SK-N-SH (cell line): ENCODE measurements at regions not wholly inside any gene's neighbourhood (a gene's known extent, or its start where the extent isn't known, plus 50 kb on each side); places are given as distances from the start of the nearest gene placed in this dataset.

Source experiments
- GABPA ChIP-seq: IDR thresholded peaks from 2 replicates; pipeline ENCODE4 v1.4.0; 2012; ENCODE audit warnings: low read depth, mild to moderate bottlenecking
- POLR2AphosphoS5 ChIP-seq: IDR thresholded peaks from 2 replicates; pipeline ENCODE4 v1.6.1; 2012; ENCODE audit warnings: low read depth, low read length
- RAD21 ChIP-seq: IDR thresholded peaks from 2 replicates; pipeline ENCODE4 v1.6.1; 2012; ENCODE audit warnings: mild to moderate bottlenecking, low read length
- REST ChIP-seq: IDR thresholded peaks from 2 replicates; pipeline ENCODE4 v1.6.1; 2012; ENCODE audit warnings: mild to moderate bottlenecking, low read depth, low read length, moderate library complexity
- TAF1 ChIP-seq: IDR thresholded peaks from 2 replicates; pipeline ENCODE4 v1.6.1; 2012; ENCODE audit warnings: low read depth, mild to moderate bottlenecking, low read length, moderate library complexity, borderline replicate concordance
- ZBTB33 ChIP-seq: IDR thresholded peaks from 2 replicates; pipeline ENCODE4 v1.4.0; 2012; ENCODE audit warnings: low read depth, borderline replicate concordance
- TF ChIP-seq, protein P1 (sequence below): fragments of 200-600 bp; sonication (generic); IDR thresholded peaks from 2 replicates; pipeline ENCODE4 v1.6.1; 2017; ENCODE audit warnings: antibody characterized with exemption, mild to moderate bottlenecking, moderate library complexity
- TF ChIP-seq, protein P2 (sequence below): IDR thresholded peaks from 2 replicates; pipeline ENCODE4; 2012

DNA sequence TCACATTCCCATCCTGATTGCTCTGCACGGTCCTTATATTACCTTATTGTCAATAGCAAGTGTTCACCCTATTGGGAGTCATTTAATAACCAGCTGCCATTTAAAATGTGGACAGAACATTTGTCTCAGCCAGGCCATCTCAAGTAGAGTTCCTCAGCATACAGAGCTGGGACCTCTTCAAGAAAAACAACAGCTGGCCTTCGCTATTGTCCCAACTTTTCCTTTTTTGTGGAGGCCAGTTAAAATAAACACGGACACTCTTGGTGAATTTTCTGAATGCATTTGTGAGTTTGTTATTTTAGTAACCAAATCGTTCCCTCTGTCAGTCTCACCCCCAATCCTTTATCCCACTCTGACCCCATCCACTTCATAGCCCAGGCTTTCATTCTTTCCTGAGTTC lies 395.3 kb upstream of the PITX2 start:
- TF ChIP-seq, protein P1, sequence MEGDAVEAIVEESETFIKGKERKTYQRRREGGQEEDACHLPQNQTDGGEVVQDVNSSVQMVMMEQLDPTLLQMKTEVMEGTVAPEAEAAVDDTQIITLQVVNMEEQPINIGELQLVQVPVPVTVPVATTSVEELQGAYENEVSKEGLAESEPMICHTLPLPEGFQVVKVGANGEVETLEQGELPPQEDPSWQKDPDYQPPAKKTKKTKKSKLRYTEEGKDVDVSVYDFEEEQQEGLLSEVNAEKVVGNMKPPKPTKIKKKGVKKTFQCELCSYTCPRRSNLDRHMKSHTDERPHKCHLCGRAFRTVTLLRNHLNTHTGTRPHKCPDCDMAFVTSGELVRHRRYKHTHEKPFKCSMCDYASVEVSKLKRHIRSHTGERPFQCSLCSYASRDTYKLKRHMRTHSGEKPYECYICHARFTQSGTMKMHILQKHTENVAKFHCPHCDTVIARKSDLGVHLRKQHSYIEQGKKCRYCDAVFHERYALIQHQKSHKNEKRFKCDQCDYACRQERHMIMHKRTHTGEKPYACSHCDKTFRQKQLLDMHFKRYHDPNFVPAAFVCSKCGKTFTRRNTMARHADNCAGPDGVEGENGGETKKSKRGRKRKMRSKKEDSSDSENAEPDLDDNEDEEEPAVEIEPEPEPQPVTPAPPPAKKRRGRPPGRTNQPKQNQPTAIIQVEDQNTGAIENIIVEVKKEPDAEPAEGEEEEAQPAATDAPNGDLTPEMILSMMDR: no peak
- TF ChIP-seq POLR2AphosphoS5 (no peak), REST (no peak), TAF1 (no peak), GABPA (no peak), ZBTB33 (no peak), RAD21 (no peak)
- TF ChIP-seq, protein P2, sequence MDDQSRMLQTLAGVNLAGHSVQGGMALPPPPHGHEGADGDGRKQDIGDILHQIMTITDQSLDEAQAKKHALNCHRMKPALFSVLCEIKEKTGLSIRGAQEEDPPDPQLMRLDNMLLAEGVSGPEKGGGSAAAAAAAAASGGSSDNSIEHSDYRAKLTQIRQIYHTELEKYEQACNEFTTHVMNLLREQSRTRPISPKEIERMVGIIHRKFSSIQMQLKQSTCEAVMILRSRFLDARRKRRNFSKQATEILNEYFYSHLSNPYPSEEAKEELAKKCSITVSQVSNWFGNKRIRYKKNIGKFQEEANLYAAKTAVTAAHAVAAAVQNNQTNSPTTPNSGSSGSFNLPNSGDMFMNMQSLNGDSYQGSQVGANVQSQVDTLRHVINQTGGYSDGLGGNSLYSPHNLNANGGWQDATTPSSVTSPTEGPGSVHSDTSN: no peak
